Liver (tissue), 8 donors: ENCODE measurements at regions not wholly inside any gene's neighbourhood (a gene's known extent, or its start where the extent isn't known, plus 50 kb on each side); places are given as distances from the start of the nearest gene placed in this dataset.

Experiments used
- DNase-seq: peaks from one replicate; pipeline ENCODE4 v3.0.0-alpha.2; 2017; ENCODE audit warnings: low spot score
- H3K27ac ChIP-seq, 2 donors: one replicate each; pipeline ENCODE4 v1.7.0; 2013; ENCODE audit warnings: inconsistent platforms in 2 of 2, low read length in 2 of 2, control low read depth in 1 of 2, low read depth in 1 of 2, mild to moderate bottlenecking in 1 of 2
- H3K27me3 ChIP-seq, 4 donors: one replicate each; pipeline versions ENCODE4 v1.6.1 to v1.7.0; 2013; ENCODE audit warnings: low read length in 3 of 4, inconsistent platforms in 1 of 4, mild to moderate bottlenecking in 1 of 4, moderate library complexity in 1 of 4; ENCODE audit not compliant: control insufficient read depth in 4 of 4, insufficient read depth in 4 of 4
- H3K36me3 ChIP-seq, 4 donors: one replicate each; pipeline versions ENCODE4 v1.6.1 to v1.7.0; 2013; ENCODE audit warnings: low read length in 3 of 4, mild to moderate bottlenecking in 3 of 4, low read depth in 1 of 4, moderate library complexity in 1 of 4; ENCODE audit not compliant: control insufficient read depth in 4 of 4, insufficient read depth in 3 of 4
- H3K4me1 ChIP-seq, 4 donors: one replicate each; pipeline versions ENCODE4 v1.6.1 to v1.7.0; 2013; ENCODE audit warnings: low read length in 3 of 4, mild to moderate bottlenecking in 3 of 4, moderate library complexity in 1 of 4; ENCODE audit not compliant: control insufficient read depth in 4 of 4, insufficient read depth in 4 of 4
- H3K4me3 ChIP-seq, 3 donors: one replicate each; pipeline versions ENCODE4 v1.6.1 to v1.7.0; 2013; ENCODE audit warnings: low read length in 3 of 3, control low read depth in 1 of 3, low read depth in 1 of 3, mild to moderate bottlenecking in 1 of 3
- H3K9ac ChIP-seq, 2 donors: one replicate each; pipeline ENCODE4 v1.7.0; 2013; ENCODE audit warnings: low read length in 2 of 2, mild to moderate bottlenecking in 2 of 2, moderate library complexity in 2 of 2, control low read depth in 1 of 2, low read depth in 1 of 2
- H3K9me3 ChIP-seq, 4 donors: one replicate each; pipeline versions ENCODE4 v1.6.1 to v1.7.0; 2013; ENCODE audit warnings: low read length in 3 of 4; ENCODE audit not compliant: control insufficient read depth in 4 of 4
- EGR1 ChIP-seq, 2 donors: IDR thresholded peaks; 2 replicates each; pipeline ENCODE4 v1.6.1; 2016 to 2018; ENCODE audit warnings: antibody characterized with exemption in 2 of 2, low read depth in 2 of 2
- FOXA2 ChIP-seq: IDR thresholded peaks from 2 replicates; pipeline ENCODE4 v1.6.1; 2016; ENCODE audit warnings: antibody characterized with exemption
- GABPA ChIP-seq, 2 donors: IDR thresholded peaks in 1 of 2; conservative IDR thresholded peaks in 1 of 2; 2 replicates each; pipeline ENCODE4 v1.6.1; 2016; ENCODE audit warnings: antibody characterized with exemption in 2 of 2, mild to moderate bottlenecking in 1 of 2, moderate library complexity in 1 of 2
- HNF4A ChIP-seq, 2 donors: conservative IDR thresholded peaks; 2 replicates each; pipeline ENCODE4 v1.6.1; 2016; ENCODE audit warnings: antibody characterized with exemption in 2 of 2, mild to moderate bottlenecking in 2 of 2
- HNF4G ChIP-seq: IDR thresholded peaks from 2 replicates; pipeline ENCODE4 v1.6.1; 2016; ENCODE audit warnings: antibody characterized with exemption
- JUND ChIP-seq, 2 donors: IDR thresholded peaks; 2 replicates each; pipeline ENCODE4 v1.6.1; 2016; ENCODE audit warnings: antibody characterized with exemption in 2 of 2
- NR2F2 ChIP-seq: IDR thresholded peaks from 2 replicates; pipeline ENCODE4 v1.6.1; 2016; ENCODE audit warnings: antibody characterized with exemption
- RAD21 ChIP-seq, 2 donors: IDR thresholded peaks; 2 replicates each; pipeline ENCODE4 v1.6.1; 2016; ENCODE audit warnings: antibody characterized with exemption in 2 of 2, mild to moderate bottlenecking in 2 of 2
- RXRA ChIP-seq, 2 donors: IDR thresholded peaks; 2 replicates each; pipeline ENCODE4 v1.6.1; 2017 to 2018; ENCODE audit warnings: antibody characterized with exemption in 2 of 2, mild to moderate bottlenecking in 1 of 2
- SP1 ChIP-seq: IDR thresholded peaks from 2 replicates; pipeline ENCODE4 v1.6.1; 2018; ENCODE audit warnings: antibody characterized with exemption, mild to moderate bottlenecking
- TAF1 ChIP-seq: conservative IDR thresholded peaks from 2 replicates; pipeline ENCODE4 v1.6.1; 2016; ENCODE audit warnings: antibody characterized with exemption, mild to moderate bottlenecking
- YY1 ChIP-seq: IDR thresholded peaks from 2 replicates; pipeline ENCODE4 v1.6.1; 2016; ENCODE audit warnings: antibody characterized with exemption, mild to moderate bottlenecking
- WGBS: extraction: QIAGEN DNeasy Blood & Tissue Kit; methylation state at CpG from one replicate; pipeline ENCODE4 v1.1.7; 2013; 5-methylcytosine and 5-hydroxymethylcytosine counted together
- TF ChIP-seq, protein P1 (sequence below): IDR thresholded peaks from 2 replicates; pipeline ENCODE4 v1.6.1; 2016; ENCODE audit warnings: antibody characterized with exemption
- TF ChIP-seq, protein P2 (sequence below): fragments of 150-350 bp; IDR thresholded peaks from 2 replicates; pipeline ENCODE4 v1.5.1; 2017; ENCODE audit warnings: improper control_type of control experiment, low read depth, low read length; ENCODE audit not compliant: missing input control
- TF ChIP-seq, protein P3 (sequence below): IDR thresholded peaks from 2 replicates; pipeline ENCODE4 v1.6.1; 2016; ENCODE audit warnings: antibody characterized with exemption, mild to moderate bottlenecking
- TF ChIP-seq, protein P4 (sequence below): IDR thresholded peaks from 2 replicates; pipeline ENCODE4 v1.6.1; 2016; ENCODE audit warnings: antibody characterized with exemption
- TF ChIP-seq, protein P5 (sequence below): IDR thresholded peaks from 2 replicates; pipeline ENCODE4 v1.6.1; 2016; ENCODE audit warnings: antibody characterized with exemption
- donor health status: healthy.
- donor health status: healthy.
- donor health status: healthy.
- donor health status: healthy.
- donor health status: healthy.

DNA sequence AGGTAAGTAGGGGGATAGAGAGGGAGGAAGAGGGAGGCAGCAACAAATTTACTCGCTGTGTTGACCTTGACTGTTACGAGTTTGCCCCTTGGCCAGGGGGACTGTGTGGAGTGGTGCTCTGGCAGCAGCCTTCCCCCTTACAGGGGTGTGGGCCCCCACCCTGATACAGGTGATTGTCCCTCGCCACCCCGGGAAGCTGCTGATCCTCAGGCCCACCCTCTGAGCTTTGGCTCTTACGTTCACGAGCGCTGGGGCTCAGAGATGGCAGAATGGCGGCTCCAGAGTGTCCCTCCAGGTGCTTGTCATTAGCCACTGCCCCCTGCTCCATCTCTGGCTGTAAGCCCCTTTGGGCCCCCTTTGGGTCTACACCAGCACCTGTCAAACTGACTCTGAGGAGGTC, 88.6 kb downstream of the GLI2 start:
- WGBS, result 93% methylated on average over 8 of the region's 8 CpGs
- Histone ChIP-seq H3K27ac (no peak overlapping the region), H3K9me3 (no peaks in the 10 kb centered on the region), H3K4me1 (no peaks in the 10 kb centered on the region), H3K27me3 (peaks cover 0 to 2% (median 0%) of the 10 kb centered on the region in 4 donors), H3K4me3 (no peak overlapping the region), H3K9ac (no peak overlapping the region), H3K36me3 (no peaks in the 10 kb centered on the region)
- TF ChIP-seq HNF4A (conservative IDR thresholded peaks at IDR 0.05), result no peak
- no peak for TF ChIP-seq EGR1 (IDR thresholded peaks at IDR 0.05; ENCODE audit: low read depth in 2 of 2)
- TF ChIP-seq, protein P1, sequence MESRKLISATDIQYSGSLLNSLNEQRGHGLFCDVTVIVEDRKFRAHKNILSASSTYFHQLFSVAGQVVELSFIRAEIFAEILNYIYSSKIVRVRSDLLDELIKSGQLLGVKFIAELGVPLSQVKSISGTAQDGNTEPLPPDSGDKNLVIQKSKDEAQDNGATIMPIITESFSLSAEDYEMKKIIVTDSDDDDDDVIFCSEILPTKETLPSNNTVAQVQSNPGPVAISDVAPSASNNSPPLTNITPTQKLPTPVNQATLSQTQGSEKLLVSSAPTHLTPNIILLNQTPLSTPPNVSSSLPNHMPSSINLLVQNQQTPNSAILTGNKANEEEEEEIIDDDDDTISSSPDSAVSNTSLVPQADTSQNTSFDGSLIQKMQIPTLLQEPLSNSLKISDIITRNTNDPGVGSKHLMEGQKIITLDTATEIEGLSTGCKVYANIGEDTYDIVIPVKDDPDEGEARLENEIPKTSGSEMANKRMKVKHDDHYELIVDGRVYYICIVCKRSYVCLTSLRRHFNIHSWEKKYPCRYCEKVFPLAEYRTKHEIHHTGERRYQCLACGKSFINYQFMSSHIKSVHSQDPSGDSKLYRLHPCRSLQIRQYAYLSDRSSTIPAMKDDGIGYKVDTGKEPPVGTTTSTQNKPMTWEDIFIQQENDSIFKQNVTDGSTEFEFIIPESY, result no peak
- TF ChIP-seq RAD21 (IDR thresholded peaks at IDR 0.05), result no peak
- no peak for DNase-seq

DNA sequence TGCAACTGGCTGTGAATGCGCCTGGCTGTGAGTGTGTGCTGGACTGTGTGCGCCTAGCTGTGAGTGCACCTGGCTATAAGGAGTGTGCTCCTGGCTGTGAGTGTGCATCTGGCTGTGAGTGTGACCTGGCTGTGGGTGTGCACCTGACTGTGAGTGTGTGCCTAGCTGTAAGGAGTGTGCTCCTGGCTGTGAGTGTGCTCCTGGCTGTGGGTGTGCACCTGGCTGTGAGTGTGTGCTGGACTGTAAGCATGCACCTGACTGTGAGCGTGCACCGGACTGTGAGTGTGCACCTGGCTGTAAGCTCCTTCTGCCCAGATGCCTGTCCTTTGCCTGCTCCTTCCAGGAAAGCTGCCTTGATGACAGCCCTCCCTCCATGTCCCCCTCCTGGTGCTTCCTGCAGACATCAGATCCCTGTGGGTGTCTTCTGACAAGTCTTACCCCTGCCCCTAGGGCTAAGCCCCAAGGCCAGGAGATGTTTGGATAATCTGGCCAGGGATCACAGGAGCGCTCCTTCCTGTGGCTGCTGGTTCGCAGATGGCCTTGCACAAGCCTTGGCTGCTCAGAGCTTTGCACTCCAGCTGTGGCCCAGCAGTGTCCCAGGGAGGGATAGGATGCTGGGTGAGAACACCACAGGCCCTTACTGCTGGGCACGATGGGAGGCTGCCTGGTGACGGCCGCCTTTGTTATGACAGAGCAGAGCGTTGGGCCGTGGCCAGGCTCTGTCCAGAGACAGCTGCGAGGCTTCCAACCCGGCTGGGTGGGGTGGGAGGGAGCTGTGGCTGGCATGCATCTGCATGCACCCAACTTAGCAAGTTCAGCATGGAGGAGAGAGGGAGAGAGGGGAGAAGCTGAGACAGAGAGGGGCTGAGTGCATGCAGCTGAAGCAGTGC, 89.9 kb downstream of the GLI2 start:
- TF ChIP-seq JUND (IDR thresholded peaks at IDR 0.05) (no peak), RAD21 (IDR thresholded peaks at IDR 0.05) (no peak), FOXA2 (no peak), RXRA (IDR thresholded peaks at IDR 0.05) (no peak), YY1 (no peak)
- TF ChIP-seq, protein P1, result no peak
- no peaks in the 10 kb centered on the region for H3K4me1 ChIP-seq
- 59% methylated on average over 13 of the region's 13 CpGs for WGBS
- H3K9me3 ChIP-seq, result no peaks in the 10 kb centered on the region
- H3K36me3 ChIP-seq, result no peaks in the 10 kb centered on the region
- no peak for DNase-seq
- no peak overlapping the region for H3K4me3 ChIP-seq
- no peaks in the 10 kb centered on the region for H3K27me3 ChIP-seq
- H3K27ac ChIP-seq, result no peak overlapping the region
- H3K9ac ChIP-seq, result no peak overlapping the region

DNA sequence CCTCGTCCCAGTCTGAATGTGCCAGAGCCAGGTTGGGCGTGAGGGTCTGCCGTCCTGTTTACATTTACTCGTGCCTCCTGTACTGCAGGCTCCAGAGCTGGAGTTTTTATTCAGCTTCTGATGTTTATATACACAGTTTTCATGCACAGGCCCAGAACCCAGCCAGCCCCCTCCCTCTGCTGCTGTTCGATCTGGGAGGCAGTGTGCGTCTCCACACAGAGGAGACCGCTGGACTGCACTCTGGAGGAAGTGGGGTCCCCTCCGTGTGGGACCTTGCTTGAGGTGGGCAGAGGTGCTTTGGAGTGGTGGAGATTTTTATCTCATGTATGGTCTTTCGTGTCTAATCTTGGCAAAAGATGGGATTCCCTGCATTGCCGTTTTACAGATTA, 90.6 kb downstream of the GLI2 start:
- no peak for DNase-seq
- H3K4me3 ChIP-seq, result no peak overlapping the region
- no peaks in the 10 kb centered on the region for H3K4me1 ChIP-seq
- no peaks in the 10 kb centered on the region for H3K9me3 ChIP-seq
- no peaks in the 10 kb centered on the region for H3K36me3 ChIP-seq
- no peak overlapping the region for H3K9ac ChIP-seq
- no peaks in the 10 kb centered on the region for H3K27me3 ChIP-seq
- H3K27ac ChIP-seq, result no peak overlapping the region
- WGBS, result 60% methylated on average over 10 of the region's 10 CpGs
- TF ChIP-seq HNF4G, result no peak
- TF ChIP-seq, protein P2, sequence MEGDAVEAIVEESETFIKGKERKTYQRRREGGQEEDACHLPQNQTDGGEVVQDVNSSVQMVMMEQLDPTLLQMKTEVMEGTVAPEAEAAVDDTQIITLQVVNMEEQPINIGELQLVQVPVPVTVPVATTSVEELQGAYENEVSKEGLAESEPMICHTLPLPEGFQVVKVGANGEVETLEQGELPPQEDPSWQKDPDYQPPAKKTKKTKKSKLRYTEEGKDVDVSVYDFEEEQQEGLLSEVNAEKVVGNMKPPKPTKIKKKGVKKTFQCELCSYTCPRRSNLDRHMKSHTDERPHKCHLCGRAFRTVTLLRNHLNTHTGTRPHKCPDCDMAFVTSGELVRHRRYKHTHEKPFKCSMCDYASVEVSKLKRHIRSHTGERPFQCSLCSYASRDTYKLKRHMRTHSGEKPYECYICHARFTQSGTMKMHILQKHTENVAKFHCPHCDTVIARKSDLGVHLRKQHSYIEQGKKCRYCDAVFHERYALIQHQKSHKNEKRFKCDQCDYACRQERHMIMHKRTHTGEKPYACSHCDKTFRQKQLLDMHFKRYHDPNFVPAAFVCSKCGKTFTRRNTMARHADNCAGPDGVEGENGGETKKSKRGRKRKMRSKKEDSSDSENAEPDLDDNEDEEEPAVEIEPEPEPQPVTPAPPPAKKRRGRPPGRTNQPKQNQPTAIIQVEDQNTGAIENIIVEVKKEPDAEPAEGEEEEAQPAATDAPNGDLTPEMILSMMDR, result no peak
- TF ChIP-seq, protein P3, sequence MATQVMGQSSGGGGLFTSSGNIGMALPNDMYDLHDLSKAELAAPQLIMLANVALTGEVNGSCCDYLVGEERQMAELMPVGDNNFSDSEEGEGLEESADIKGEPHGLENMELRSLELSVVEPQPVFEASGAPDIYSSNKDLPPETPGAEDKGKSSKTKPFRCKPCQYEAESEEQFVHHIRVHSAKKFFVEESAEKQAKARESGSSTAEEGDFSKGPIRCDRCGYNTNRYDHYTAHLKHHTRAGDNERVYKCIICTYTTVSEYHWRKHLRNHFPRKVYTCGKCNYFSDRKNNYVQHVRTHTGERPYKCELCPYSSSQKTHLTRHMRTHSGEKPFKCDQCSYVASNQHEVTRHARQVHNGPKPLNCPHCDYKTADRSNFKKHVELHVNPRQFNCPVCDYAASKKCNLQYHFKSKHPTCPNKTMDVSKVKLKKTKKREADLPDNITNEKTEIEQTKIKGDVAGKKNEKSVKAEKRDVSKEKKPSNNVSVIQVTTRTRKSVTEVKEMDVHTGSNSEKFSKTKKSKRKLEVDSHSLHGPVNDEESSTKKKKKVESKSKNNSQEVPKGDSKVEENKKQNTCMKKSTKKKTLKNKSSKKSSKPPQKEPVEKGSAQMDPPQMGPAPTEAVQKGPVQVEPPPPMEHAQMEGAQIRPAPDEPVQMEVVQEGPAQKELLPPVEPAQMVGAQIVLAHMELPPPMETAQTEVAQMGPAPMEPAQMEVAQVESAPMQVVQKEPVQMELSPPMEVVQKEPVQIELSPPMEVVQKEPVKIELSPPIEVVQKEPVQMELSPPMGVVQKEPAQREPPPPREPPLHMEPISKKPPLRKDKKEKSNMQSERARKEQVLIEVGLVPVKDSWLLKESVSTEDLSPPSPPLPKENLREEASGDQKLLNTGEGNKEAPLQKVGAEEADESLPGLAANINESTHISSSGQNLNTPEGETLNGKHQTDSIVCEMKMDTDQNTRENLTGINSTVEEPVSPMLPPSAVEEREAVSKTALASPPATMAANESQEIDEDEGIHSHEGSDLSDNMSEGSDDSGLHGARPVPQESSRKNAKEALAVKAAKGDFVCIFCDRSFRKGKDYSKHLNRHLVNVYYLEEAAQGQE, result no peak
- no peak for TF ChIP-seq YY1
- TF ChIP-seq GABPA (IDR thresholded peaks at IDR 0.05 in 1 of 2, conservative IDR thresholded peaks at IDR 0.05 in 1 of 2), result no peak
- no peak for TF ChIP-seq SP1
- TF ChIP-seq, protein P4, sequence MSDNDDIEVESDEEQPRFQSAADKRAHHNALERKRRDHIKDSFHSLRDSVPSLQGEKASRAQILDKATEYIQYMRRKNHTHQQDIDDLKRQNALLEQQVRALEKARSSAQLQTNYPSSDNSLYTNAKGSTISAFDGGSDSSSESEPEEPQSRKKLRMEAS, result no peak
- TF ChIP-seq, protein P5, sequence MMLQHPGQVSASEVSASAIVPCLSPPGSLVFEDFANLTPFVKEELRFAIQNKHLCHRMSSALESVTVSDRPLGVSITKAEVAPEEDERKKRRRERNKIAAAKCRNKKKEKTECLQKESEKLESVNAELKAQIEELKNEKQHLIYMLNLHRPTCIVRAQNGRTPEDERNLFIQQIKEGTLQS, result no peak
- no peak for TF ChIP-seq NR2F2
- no peak for TF ChIP-seq RXRA (IDR thresholded peaks at IDR 0.05)
- no peak for TF ChIP-seq TAF1
- no peak for TF ChIP-seq HNF4A (conservative IDR thresholded peaks at IDR 0.05)
